H9 (cell line): ENCODE measurements at regions not wholly inside any gene's neighbourhood (a gene's known extent, or its start where the extent isn't known, plus 50 kb on each side); places are given as distances from the start of the nearest gene placed in this dataset.

Source experiments
- DNase-seq: peaks from one replicate; pipeline ENCODE4 v3.0.0-alpha.2; 2017
- H2AFZ ChIP-seq: one replicate; pipeline ENCODE4 v1.6.1; 2013; ENCODE audit warnings: mild to moderate bottlenecking, low read length, control low read depth, moderate library complexity
- H2AK5ac ChIP-seq: 2 replicates; pipeline ENCODE4 v1.6.1; 2013; ENCODE audit warnings: low read length, control low read depth, mixed read lengths; ENCODE audit not compliant: insufficient read length
- H2BK120ac ChIP-seq: one replicate; pipeline ENCODE4 v1.6.1; 2013; ENCODE audit warnings: low read depth, mild to moderate bottlenecking, low read length, control low read depth, inconsistent platforms; ENCODE audit not compliant: poor library complexity, severe bottlenecking
- H2BK12ac ChIP-seq: 2 replicates; pipeline ENCODE4 v1.6.1; 2013; ENCODE audit warnings: low read length, control low read depth, mixed read lengths, low read depth; ENCODE audit not compliant: insufficient read length
- H2BK15ac ChIP-seq: 2 replicates; pipeline ENCODE4 v1.6.1; 2013; ENCODE audit warnings: low read depth, low read length, control low read depth
- H2BK20ac ChIP-seq: one replicate; pipeline ENCODE4 v1.6.1; 2013; ENCODE audit warnings: low read depth, mild to moderate bottlenecking, low read length, control low read depth, inconsistent platforms; ENCODE audit not compliant: poor library complexity, severe bottlenecking
- H2BK5ac ChIP-seq: 2 replicates; pipeline ENCODE4 v1.6.1; 2013; ENCODE audit warnings: low read length, control low read depth, mixed read lengths; ENCODE audit not compliant: insufficient read length
- H3K14ac ChIP-seq: 2 replicates; pipeline ENCODE4 v1.6.1; 2013; ENCODE audit warnings: low read length, control low read depth; ENCODE audit not compliant: insufficient read depth
- H3K18ac ChIP-seq: 2 replicates; pipeline ENCODE4 v1.6.1; 2013; ENCODE audit warnings: low read depth, mild to moderate bottlenecking, mixed read lengths, low read length, control low read depth; ENCODE audit not compliant: insufficient read length
- H3K23ac ChIP-seq: 2 replicates; pipeline ENCODE4 v1.6.1; 2013; ENCODE audit warnings: low read length, control low read depth, mixed read lengths, low read depth; ENCODE audit not compliant: insufficient read length
- H3K23me2 ChIP-seq: 2 replicates; pipeline ENCODE4 v1.6.1; 2013; ENCODE audit warnings: low read depth, mild to moderate bottlenecking, mixed read lengths, low read length, control low read depth; ENCODE audit not compliant: insufficient read length, poor library complexity, severe bottlenecking
- H3K27ac ChIP-seq: 2 replicates; pipeline ENCODE4 v1.5.1; 2013; ENCODE audit warnings: low read length, control low read depth, mixed read lengths, low read depth; ENCODE audit not compliant: insufficient read length
- H3K27me3 ChIP-seq: 2 replicates; pipeline ENCODE4 v1.6.1; 2013; ENCODE audit warnings: low read length, control low read depth, inconsistent platforms; ENCODE audit not compliant: insufficient read depth
- H3K4ac ChIP-seq: 2 replicates; pipeline ENCODE4 v1.6.1; 2013; ENCODE audit warnings: low read depth, mild to moderate bottlenecking, control low read depth, inconsistent platforms, low read length, moderate library complexity
- H3K4me1 ChIP-seq: 2 replicates; pipeline ENCODE4 v1.6.1; 2013; ENCODE audit warnings: low read length, control low read depth, inconsistent platforms; ENCODE audit not compliant: insufficient read depth
- H3K4me2 ChIP-seq: 2 replicates; pipeline ENCODE4 v1.6.1; 2013; ENCODE audit warnings: low read length, control low read depth, mixed read lengths; ENCODE audit not compliant: insufficient read length, insufficient read depth
- H3K56ac ChIP-seq: 2 replicates; pipeline ENCODE4 v1.6.1; 2013; ENCODE audit warnings: low read depth, mild to moderate bottlenecking, mixed read lengths, low read length, control low read depth; ENCODE audit not compliant: insufficient read length
- H3K79me1 ChIP-seq: 2 replicates; pipeline ENCODE4 v1.6.1; 2013; ENCODE audit warnings: low read depth, mild to moderate bottlenecking, moderate library complexity, low read length, control low read depth, inconsistent platforms; ENCODE audit not compliant: insufficient read depth, poor library complexity, severe bottlenecking
- H3K79me2 ChIP-seq: 2 replicates; pipeline ENCODE4 v1.6.1; 2013; ENCODE audit warnings: low read length, control low read depth, inconsistent platforms; ENCODE audit not compliant: insufficient read depth
- H3K9ac ChIP-seq: 2 replicates; pipeline ENCODE4 v1.6.1; 2013; ENCODE audit warnings: low read length, control low read depth, mixed read lengths; ENCODE audit not compliant: insufficient read length; ENCODE audit errors: extremely low read depth
- H3K9me3 ChIP-seq: one replicate; pipeline ENCODE4 v1.6.1; 2013; ENCODE audit warnings: low read depth, low read length, inconsistent platforms; ENCODE audit not compliant: control insufficient read depth
- H3T11ph ChIP-seq: one replicate; pipeline ENCODE4 v1.6.1; 2013; ENCODE audit warnings: mild to moderate bottlenecking, low read length, control low read depth, inconsistent platforms
- H4K20me1 ChIP-seq: one replicate; pipeline ENCODE4 v1.6.1; 2013; ENCODE audit not compliant: control insufficient read depth, insufficient read length, insufficient read depth
- H4K5ac ChIP-seq: 2 replicates; pipeline ENCODE4 v1.6.1; 2013; ENCODE audit warnings: low read depth, mild to moderate bottlenecking, mixed read lengths, low read length, control low read depth; ENCODE audit not compliant: insufficient read length
- H4K8ac ChIP-seq: replicated peaks from 2 replicates; pipeline ENCODE4 v1.6.1; 2013; ENCODE audit warnings: low read length, control low read depth, mixed read lengths, low read depth; ENCODE audit not compliant: insufficient read length
- H4K91ac ChIP-seq: 2 replicates; pipeline ENCODE4 v1.6.1; 2013; ENCODE audit warnings: low read depth, mild to moderate bottlenecking, moderate library complexity, mixed read lengths, low read length, control low read depth; ENCODE audit not compliant: insufficient read length
- H3K27ac Mint-ChIP-seq, 3 experiments: 2 replicates in 2 of 3; 3 replicates in 1 of 3; pipeline ENCODE4 v1.8.0; 2020 to 2021; ENCODE audit warnings: mixed read lengths in 3 of 3, mild to moderate bottlenecking in 1 of 3, moderate library complexity in 1 of 3
- H3K27me3 Mint-ChIP-seq: 2 replicates; pipeline ENCODE4 v1.8.0; 2021; ENCODE audit warnings: low read depth, mild to moderate bottlenecking, moderate library complexity, mixed read lengths
- H3K36me3 Mint-ChIP-seq, 3 experiments: 2 replicates in 2 of 3; 3 replicates in 1 of 3; pipeline ENCODE4 v1.8.0; 2020 to 2021; ENCODE audit warnings: low read depth in 3 of 3, mixed read lengths in 3 of 3; ENCODE audit not compliant: insufficient read depth in 1 of 3
- H3K4me1 Mint-ChIP-seq, 2 experiments: 2 replicates each; pipeline ENCODE4 v1.8.0; 2020; ENCODE audit warnings: mixed read lengths in 2 of 2
- H3K4me3 Mint-ChIP-seq, 2 experiments: 2 replicates in 1 of 2; 3 replicates in 1 of 2; pipeline ENCODE4 v1.8.0; 2020 to 2021; ENCODE audit warnings: mild to moderate bottlenecking in 2 of 2, mixed read lengths in 2 of 2, moderate library complexity in 1 of 2
- H3K9me3 Mint-ChIP-seq, 2 experiments: 2 replicates in 1 of 2; 3 replicates in 1 of 2; pipeline ENCODE4 v1.8.0; 2020; ENCODE audit warnings: mild to moderate bottlenecking in 2 of 2, mixed read lengths in 2 of 2, moderate library complexity in 1 of 2
- WGBS: extraction: QIAGEN DNeasy Blood & Tissue Kit; methylation state at CpG from one replicate; pipeline ENCODE4 v1.1.7; 2013; ENCODE audit warnings: missing lambda C conversion rate, low lambda C conversion rate, mixed read lengths; ENCODE audit not compliant: insufficient read length; ENCODE audit errors: extremely low coverage; 5-methylcytosine and 5-hydroxymethylcytosine counted together
- TF ChIP-seq, protein P1 (sequence below): fragments of 200-600 bp; sonication (generic); conservative IDR thresholded peaks from 3 replicates; pipeline ENCODE4 v1.8.0; 2021; ENCODE audit warnings: antibody characterized with exemption, mild to moderate bottlenecking

DNA sequence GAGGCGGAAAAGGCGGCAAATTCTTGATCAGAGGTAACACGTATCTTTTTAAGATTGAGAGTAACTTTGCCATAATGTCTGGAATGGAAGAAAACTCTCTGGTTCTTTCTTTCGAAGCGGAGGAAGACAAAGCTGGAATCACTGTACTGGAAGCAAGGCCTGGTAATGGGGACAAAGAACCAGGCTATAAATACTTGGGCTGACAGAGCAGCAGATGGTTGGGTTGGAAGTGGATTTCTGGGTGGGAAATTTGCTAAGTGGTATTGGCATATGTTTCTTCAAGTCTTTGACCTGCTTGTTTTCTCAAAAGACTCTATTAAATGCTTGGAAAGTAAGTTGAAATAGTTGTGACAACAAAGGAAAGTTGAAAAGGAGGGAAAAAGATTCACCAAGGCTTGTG, 87.3 kb upstream of the SFMBT2 start:
- H3K79me1 ChIP-seq: no peaks in the 10 kb centered on the region
- no peaks in the 10 kb centered on the region for H4K20me1 ChIP-seq
- Mint-ChIP-seq H3K36me3 (no peaks in the 10 kb centered on the region), H3K27ac (no peak overlapping the region), H3K27me3 (peaks cover 5% of the 10 kb centered on the region; the same call in 1 of the 2 replicates), H3K4me3 (no peak overlapping the region), H3K4me1 (peaks cover 15 to 20% of the 10 kb centered on the region in 2 experiments), H3K9me3 (no peaks in the 10 kb centered on the region)
- no peak overlapping the region for H2BK12ac ChIP-seq
- no peak overlapping the region for H3K4ac ChIP-seq
- H3K56ac ChIP-seq: no peak overlapping the region
- H3K18ac ChIP-seq: no peak overlapping the region
- no peak overlapping the region for H4K5ac ChIP-seq
- no peaks in the 10 kb centered on the region for H3K79me2 ChIP-seq
- H3K4me2 ChIP-seq: no peak overlapping the region
- H3K9ac ChIP-seq: no peak overlapping the region
- no peak overlapping the region for H2AFZ ChIP-seq
- H4K91ac ChIP-seq: no peak overlapping the region
- H3K27ac ChIP-seq: no peak overlapping the region
- no peak overlapping the region for H3K23ac ChIP-seq
- H3K9me3 ChIP-seq: no peaks in the 10 kb centered on the region
- H2BK120ac ChIP-seq: no peak overlapping the region
- no peak overlapping the region for H2BK20ac ChIP-seq
- no peak overlapping the region for H3K14ac ChIP-seq
- H2AK5ac ChIP-seq: no peak overlapping the region
- H2BK5ac ChIP-seq: no peak overlapping the region
- DNase-seq: no peak
- no peak overlapping the region for H3T11ph ChIP-seq
- no peaks in the 10 kb centered on the region for H3K4me1 ChIP-seq
- H4K8ac ChIP-seq: no peak overlapping the region
- WGBS: no CpG with 5 or more reads among the region's 5 CpGs
- H2BK15ac ChIP-seq: no peak overlapping the region
- H3K23me2 ChIP-seq: no peaks in the 10 kb centered on the region
- H3K27me3 ChIP-seq: no peaks in the 10 kb centered on the region
- TF ChIP-seq, protein P1, sequence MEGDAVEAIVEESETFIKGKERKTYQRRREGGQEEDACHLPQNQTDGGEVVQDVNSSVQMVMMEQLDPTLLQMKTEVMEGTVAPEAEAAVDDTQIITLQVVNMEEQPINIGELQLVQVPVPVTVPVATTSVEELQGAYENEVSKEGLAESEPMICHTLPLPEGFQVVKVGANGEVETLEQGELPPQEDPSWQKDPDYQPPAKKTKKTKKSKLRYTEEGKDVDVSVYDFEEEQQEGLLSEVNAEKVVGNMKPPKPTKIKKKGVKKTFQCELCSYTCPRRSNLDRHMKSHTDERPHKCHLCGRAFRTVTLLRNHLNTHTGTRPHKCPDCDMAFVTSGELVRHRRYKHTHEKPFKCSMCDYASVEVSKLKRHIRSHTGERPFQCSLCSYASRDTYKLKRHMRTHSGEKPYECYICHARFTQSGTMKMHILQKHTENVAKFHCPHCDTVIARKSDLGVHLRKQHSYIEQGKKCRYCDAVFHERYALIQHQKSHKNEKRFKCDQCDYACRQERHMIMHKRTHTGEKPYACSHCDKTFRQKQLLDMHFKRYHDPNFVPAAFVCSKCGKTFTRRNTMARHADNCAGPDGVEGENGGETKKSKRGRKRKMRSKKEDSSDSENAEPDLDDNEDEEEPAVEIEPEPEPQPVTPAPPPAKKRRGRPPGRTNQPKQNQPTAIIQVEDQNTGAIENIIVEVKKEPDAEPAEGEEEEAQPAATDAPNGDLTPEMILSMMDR: no peak
